ENCODE measurements at regions not wholly inside any gene's neighbourhood (a gene's known extent, or its start where the extent isn't known, plus 50 kb on each side); places are given as distances from the start of the nearest gene placed in this dataset.

DNA sequence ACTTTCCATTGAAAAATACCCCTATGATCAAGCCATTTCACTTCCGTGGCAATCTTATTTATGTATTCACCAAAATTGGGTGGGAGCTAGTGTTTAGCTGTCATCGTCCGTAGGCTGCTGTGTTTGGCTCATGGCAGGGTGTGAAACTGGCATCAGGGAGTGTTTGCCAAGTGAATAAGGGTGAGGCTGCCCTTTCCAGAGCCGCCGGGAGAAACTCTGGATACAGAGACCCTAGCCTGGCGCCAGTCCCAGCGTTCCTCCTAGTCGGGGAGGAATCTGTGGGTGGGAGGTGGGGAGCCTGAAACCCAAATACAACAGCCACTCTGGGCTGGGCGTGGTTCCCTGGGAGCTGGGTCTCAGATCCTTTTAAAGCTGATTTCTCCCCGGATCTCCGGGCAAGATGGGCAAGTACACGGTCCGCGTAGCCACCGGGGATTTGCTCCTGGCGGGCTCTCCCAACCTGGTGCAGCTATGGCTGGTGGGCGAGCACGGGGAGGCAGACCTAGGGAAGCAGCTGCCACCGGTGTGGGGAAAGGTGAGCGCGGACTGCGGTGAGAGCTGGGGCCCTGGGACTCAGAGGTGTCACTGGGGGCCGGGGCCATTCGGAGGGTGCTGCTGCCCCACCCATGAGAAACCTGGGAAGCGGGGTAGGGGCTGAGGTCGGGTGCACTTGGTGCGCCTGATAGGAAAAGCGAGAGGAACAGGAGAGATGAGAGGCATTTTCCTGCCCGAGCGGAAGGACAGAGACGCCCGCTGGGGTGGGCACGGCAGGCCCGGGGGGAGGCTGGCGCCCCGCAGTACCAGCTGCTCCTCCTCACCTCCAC lies 62.1 kb upstream of the TEKT1 start (continued):
- TF ChIP-seq CHD7 (IDR thresholded peaks at IDR 0.05; ENCODE audit: insufficient replicate concordance, low read length) (no peak), EZH2 (IDR thresholded peaks at IDR 0.05; ENCODE audit: low read depth, low read length, severe bottlenecking) (peak; percentile 46)
